Right kidney (tissue), 1 donor: ENCODE measurements at regions not wholly inside any gene's neighbourhood (a gene's known extent, or its start where the extent isn't known, plus 50 kb on each side); places are given as distances from the start of the nearest gene placed in this dataset.

Experiments
- DNase-seq: peaks from one replicate; pipeline ENCODE4 v3.0.0-alpha.2; 2016

- no peak for DNase-seq
Observed at GRCh38 chr3:10766049-10766705, 49.9 kb upstream of the SLC6A11 start.
